Esophagus muscularis mucosa (tissue), 4 donors: ENCODE measurements at regions not wholly inside any gene's neighbourhood (a gene's known extent, or its start where the extent isn't known, plus 50 kb on each side); places are given as distances from the start of the nearest gene placed in this dataset.
A peak's percentile ranks its signal among the peaks of the same experiment; 100 is the strongest.

Experiments used
- DNase-seq: peaks from one replicate; pipeline ENCODE4 v3.0.0-alpha.2; 2017; ENCODE audit errors: extremely low spot score
- H3K27ac ChIP-seq, 4 donors: fragments of 200-600 bp; sonication (generic); replicated peaks in 1 of 4; 1 replicate in 3 of 4; 2 replicates in 1 of 4; pipeline ENCODE4 v1.5.1; 2016 to 2019; ENCODE audit warnings: mild to moderate bottlenecking in 1 of 4
- H3K27me3 ChIP-seq, 4 donors: fragments of 200-600 bp; sonication (generic); one replicate each; pipeline versions ENCODE4 v1.5.1 to v1.6.0; 2016 to 2019
- H3K36me3 ChIP-seq, 4 donors: fragments of 200-600 bp; sonication (generic); one replicate each; pipeline ENCODE4 v1.5.1; 2016 to 2019
- H3K4me1 ChIP-seq, 4 donors: fragments of 200-600 bp; sonication (generic); one replicate each; pipeline ENCODE4 v1.5.1; 2016 to 2019
- H3K4me3 ChIP-seq, 4 donors: fragments of 200-600 bp; sonication (generic); 1 replicate in 2 of 4; 2 replicates in 2 of 4; pipeline ENCODE4 v1.5.1; 2016 to 2019; ENCODE audit warnings: mild to moderate bottlenecking in 4 of 4, moderate library complexity in 1 of 4
- H3K9me3 ChIP-seq, 4 donors: fragments of 200-600 bp; sonication (generic); 1 replicate in 3 of 4; 2 replicates in 1 of 4; pipeline ENCODE4 v1.5.1; 2016 to 2019
- CTCF ChIP-seq, 3 experiments: fragments of 200-600 bp in 2 of 3; fragments of 450-650 bp in 1 of 3; sonication (generic) in 2 of 3; IDR thresholded peaks; one replicate each; pipeline ENCODE4 v1.5.1; 2017 to 2019; ENCODE audit warnings: antibody characterized with exemption in 3 of 3, mild to moderate bottlenecking in 2 of 3, moderate library complexity in 1 of 3
- EP300 ChIP-seq: sonication (generic); formaldehyde crosslinking; IDR thresholded peaks from one replicate; pipeline ENCODE4 v1.6.1; 2017; ENCODE audit warnings: antibody characterized with exemption
- POLR2A ChIP-seq: fragments of 450-650 bp; IDR thresholded peaks from one replicate; pipeline ENCODE4 v1.6.1; 2017; ENCODE audit warnings: antibody characterized with exemption, moderate library complexity, mild to moderate bottlenecking, low read depth
- POLR2AphosphoS5 ChIP-seq, 2 donors: sonication (generic); formaldehyde crosslinking; IDR thresholded peaks; one replicate each; pipeline ENCODE4 v1.6.1; 2017; ENCODE audit warnings: antibody characterized with exemption in 2 of 2
- WGBS: methylation state at CpG from one replicate; pipeline ENCODE4 v1.1.5; 2018; 5-methylcytosine and 5-hydroxymethylcytosine counted together
- intact Hi-C: fragments of 100-400 bp; cut with DNase I; formaldehyde crosslinking; loops from one replicate; pipeline ENCODE4 v1.15.1; 2023

GRCh38 chr10:29827512-29827911 lies 192.7 kb upstream of the SVIL start:
- Histone ChIP-seq H3K36me3 (no peaks in the 10 kb centered on the region), H3K27ac (no peak overlapping the region), H3K9me3 (no peaks in the 10 kb centered on the region), H3K27me3 (no peaks in the 10 kb centered on the region), H3K4me3 (no peak overlapping the region), H3K4me1 (peaks cover 0 to 24% (median 22%) of the 10 kb centered on the region in 4 donors)
- TF ChIP-seq POLR2AphosphoS5 (IDR thresholded peaks at IDR 0.05) (no peak), POLR2A (no peak), EP300 (no peak), CTCF (IDR thresholded peaks at IDR 0.05) (no peak)
- WGBS: 93% methylated on average over 7 of the region's 7 CpGs
- intact Hi-C loops: no loop called here
- DNase-seq: no peak

- Histone ChIP-seq H3K27ac (peak overlapping the region in 1 of 4 donors; percentile 22), H3K36me3 (no peaks in the 10 kb centered on the region), H3K4me1 (peaks cover 0 to 30% (median 28%) of the 10 kb centered on the region in 4 donors), H3K9me3 (no peaks in the 10 kb centered on the region), H3K27me3 (no peaks in the 10 kb centered on the region), H3K4me3 (no peak overlapping the region)
- DNase-seq: no peak
- intact Hi-C loops: no loop called here
- no peak for TF ChIP-seq POLR2A
- no peak for TF ChIP-seq EP300
- TF ChIP-seq CTCF (IDR thresholded peaks at IDR 0.05): no peak
- no peak for TF ChIP-seq POLR2AphosphoS5 (IDR thresholded peaks at IDR 0.05)
- 59% methylated on average over 5 of the region's 5 CpGs for WGBS
These were observed 192.2 kb upstream of the SVIL start for GRCh38 chr10:29826801-29827450.

GRCh38 chr10:29826221-29826620 lies 191.4 kb upstream of the SVIL start:
- TF ChIP-seq EP300: no peak
- TF ChIP-seq POLR2A: no peak
- no peak for TF ChIP-seq CTCF (IDR thresholded peaks at IDR 0.05)

GRCh38 chr10:29823553-29824080 lies 188.8 kb upstream of the SVIL start:
- H3K4me1 ChIP-seq: peaks cover 0 to 35% (median 33%) of the 10 kb centered on the region in 4 donors

More at GRCh38 chr10:29826221-29826620, 191.4 kb upstream of the SVIL start:
- H3K36me3 ChIP-seq: no peaks in the 10 kb centered on the region
- intact Hi-C loops: no loop called here
- no peaks in the 10 kb centered on the region for H3K9me3 ChIP-seq
- 96% methylated on average over 5 of the region's 5 CpGs for WGBS
- H3K27me3 ChIP-seq: no peaks in the 10 kb centered on the region
- no peak for DNase-seq
- H3K27ac ChIP-seq: no peak overlapping the region
- H3K4me1 ChIP-seq: peaks cover 0 to 37% (median 35%) of the 10 kb centered on the region in 4 donors
- H3K4me3 ChIP-seq: no peak overlapping the region

More at GRCh38 chr10:29823553-29824080, 188.8 kb upstream of the SVIL start:
- no peak for DNase-seq
- Histone ChIP-seq H3K27ac (peak overlapping the region; percentile 53 to 88 (median 86)), H3K4me3 (no peak overlapping the region), H3K36me3 (no peaks in the 10 kb centered on the region), H3K27me3 (no peaks in the 10 kb centered on the region), H3K9me3 (no peaks in the 10 kb centered on the region)
- intact Hi-C loops: no loop called here
- 62% methylated on average over 7 of the region's 7 CpGs for WGBS
- TF ChIP-seq CTCF (IDR thresholded peaks at IDR 0.05): no peak
- TF ChIP-seq POLR2AphosphoS5 (IDR thresholded peaks at IDR 0.05): no peak
- TF ChIP-seq EP300: no peak
- TF ChIP-seq POLR2A: no peak
